Activated naive CD4-positive, alpha-beta T cell treated with anti-CD3 and anti-CD28 coated beads, Interleukin-2, amount 50 U/mL, for 72 hours (primary cell): ENCODE measurements at regions not wholly inside any gene's neighbourhood (a gene's known extent, or its start where the extent isn't known, plus 50 kb on each side); places are given as distances from the start of the nearest gene placed in this dataset.

Source experiments
- ATAC-seq, 2 donors: fragments of 150-1000 bp; cut with Tn5 transposase; 2 replicates each; pipeline ENCODE4 v1.10.0; 2021; ENCODE audit warnings: mild to moderate bottlenecking in 2 of 2, moderate library complexity in 2 of 2
- DNase-seq, 2 donors: peaks; one replicate each; pipeline ENCODE4 v3.0.0; 2021 to 2022; ENCODE audit warnings: low spot score in 2 of 2
- H3K27ac Mint-ChIP-seq, 2 donors: one replicate each; pipeline ENCODE4 v1.8.0; 2022; ENCODE audit warnings: mild to moderate bottlenecking in 2 of 2, mixed read lengths in 2 of 2
- H3K36me3 Mint-ChIP-seq, 2 donors: one replicate each; pipeline ENCODE4 v1.8.0; 2022; ENCODE audit warnings: mixed read lengths in 2 of 2
- H3K9me3 Mint-ChIP-seq, 2 donors: one replicate each; pipeline ENCODE4 v1.8.0; 2022; ENCODE audit warnings: mixed read lengths in 2 of 2

- peaks cover 4 to 8% of the 10 kb centered on the region in 2 donors for H3K9me3 Mint-ChIP-seq
- H3K27ac Mint-ChIP-seq, result no peak overlapping the region
- ATAC-seq (no peak), DNase-seq (no peak)
- H3K36me3 Mint-ChIP-seq, result peaks cover 0 to 5% of the 10 kb centered on the region in 2 donors
Measured at GRCh38 chr2:15681089-15681885, 89.6 kb downstream of the DDX1 start.

GRCh38 chr2:15682354-15682753 lies 90.7 kb downstream of the DDX1 start:
- peaks cover 4 to 8% of the 10 kb centered on the region in 2 donors for H3K9me3 Mint-ChIP-seq

GRCh38 chr2:15684161-15685039 lies 92.7 kb downstream of the DDX1 start:
- DNase-seq (no peak), ATAC-seq (no peak)
- H3K36me3 Mint-ChIP-seq, result peaks cover 0 to 4% of the 10 kb centered on the region in 2 donors
- H3K9me3 Mint-ChIP-seq, result peaks cover 3 to 4% of the 10 kb centered on the region in 2 donors
- no peak overlapping the region for H3K27ac Mint-ChIP-seq

More at GRCh38 chr2:15682354-15682753, 90.7 kb downstream of the DDX1 start:
- DNase-seq, result no peak
- no peak for ATAC-seq
- Mint-ChIP-seq H3K27ac (no peak overlapping the region), H3K36me3 (peaks cover 0 to 5% of the 10 kb centered on the region in 2 donors)

GRCh38 chr2:15685143-15685542 lies 93.5 kb downstream of the DDX1 start:
- no peak for DNase-seq
- ATAC-seq, result no peak
- no peaks in the 10 kb centered on the region for H3K36me3 Mint-ChIP-seq
- H3K9me3 Mint-ChIP-seq, result no peaks in the 10 kb centered on the region
- H3K27ac Mint-ChIP-seq, result no peak overlapping the region

GRCh38 chr2:15686643-15687042 lies 95.0 kb downstream of the DDX1 start:
- no peaks in the 10 kb centered on the region for H3K36me3 Mint-ChIP-seq
- no peak for ATAC-seq
- H3K27ac Mint-ChIP-seq, result no peak overlapping the region
- no peaks in the 10 kb centered on the region for H3K9me3 Mint-ChIP-seq
- DNase-seq, result no peak

- H3K27ac Mint-ChIP-seq, result no peak overlapping the region
- ATAC-seq, result no peak
Measured at GRCh38 chr2:15687243-15687642, 95.6 kb downstream of the DDX1 start.

GRCh38 chr2:15687720-15688119 lies 96.1 kb downstream of the DDX1 start:
- no peak for ATAC-seq
- DNase-seq, result no peak
- Mint-ChIP-seq H3K36me3 (no peaks in the 10 kb centered on the region), H3K27ac (no peak overlapping the region), H3K9me3 (no peaks in the 10 kb centered on the region)

More at GRCh38 chr2:15687243-15687642, 95.6 kb downstream of the DDX1 start:
- Mint-ChIP-seq H3K36me3 (no peaks in the 10 kb centered on the region), H3K9me3 (no peaks in the 10 kb centered on the region)
- DNase-seq, result no peak

- no peak for DNase-seq
- Mint-ChIP-seq H3K27ac (no peak overlapping the region), H3K36me3 (no peaks in the 10 kb centered on the region), H3K9me3 (no peaks in the 10 kb centered on the region)
- ATAC-seq, result no peak
Measured at GRCh38 chr2:15688924-15689568, 97.4 kb downstream of the DDX1 start.

GRCh38 chr2:15689654-15690053 lies 98.0 kb downstream of the DDX1 start:
- DNase-seq, result no peak
- H3K36me3 Mint-ChIP-seq, result no peaks in the 10 kb centered on the region
- no peaks in the 10 kb centered on the region for H3K9me3 Mint-ChIP-seq
- no peak for ATAC-seq
- no peak overlapping the region for H3K27ac Mint-ChIP-seq

GRCh38 chr2:15691586-15692310 lies 100.1 kb downstream of the DDX1 start:
- no peaks in the 10 kb centered on the region for H3K9me3 Mint-ChIP-seq
- DNase-seq (no peak), ATAC-seq (no peak)
- H3K27ac Mint-ChIP-seq, result no peak overlapping the region
- H3K36me3 Mint-ChIP-seq, result no peaks in the 10 kb centered on the region

GRCh38 chr2:15692551-15693377 lies 101.1 kb downstream of the DDX1 start:
- Mint-ChIP-seq H3K27ac (no peak overlapping the region), H3K9me3 (no peaks in the 10 kb centered on the region), H3K36me3 (no peaks in the 10 kb centered on the region)
- ATAC-seq, result no peak
- no peak for DNase-seq

GRCh38 chr2:15693382-15693781 lies 101.7 kb downstream of the DDX1 start:
- DNase-seq (no peak), ATAC-seq (no peak)
- H3K36me3 Mint-ChIP-seq, result no peaks in the 10 kb centered on the region
- H3K9me3 Mint-ChIP-seq, result no peaks in the 10 kb centered on the region
- H3K27ac Mint-ChIP-seq, result no peak overlapping the region

GRCh38 chr2:15693926-15694588 lies 102.4 kb downstream of the DDX1 start:
- Mint-ChIP-seq H3K27ac (no peak overlapping the region), H3K36me3 (no peaks in the 10 kb centered on the region), H3K9me3 (no peaks in the 10 kb centered on the region)
- ATAC-seq, result no peak
- no peak for DNase-seq

- no peaks in the 10 kb centered on the region for H3K36me3 Mint-ChIP-seq
- DNase-seq, result no peak
- H3K27ac Mint-ChIP-seq, result no peak overlapping the region
- no peaks in the 10 kb centered on the region for H3K9me3 Mint-ChIP-seq
- no peak for ATAC-seq
Measured at GRCh38 chr2:15694589-15694986, 102.9 kb downstream of the DDX1 start.

- DNase-seq, result no peak
- ATAC-seq, result no peak
- no peaks in the 10 kb centered on the region for H3K9me3 Mint-ChIP-seq
- no peak overlapping the region for H3K27ac Mint-ChIP-seq
- no peaks in the 10 kb centered on the region for H3K36me3 Mint-ChIP-seq
Measured at GRCh38 chr2:15695582-15696330, 104.1 kb downstream of the DDX1 start.
